ENCODE measurements at regions not wholly inside any gene's neighbourhood (a gene's known extent, or its start where the extent isn't known, plus 50 kb on each side); places are given as distances from the start of the nearest gene placed in this dataset.

DNA sequence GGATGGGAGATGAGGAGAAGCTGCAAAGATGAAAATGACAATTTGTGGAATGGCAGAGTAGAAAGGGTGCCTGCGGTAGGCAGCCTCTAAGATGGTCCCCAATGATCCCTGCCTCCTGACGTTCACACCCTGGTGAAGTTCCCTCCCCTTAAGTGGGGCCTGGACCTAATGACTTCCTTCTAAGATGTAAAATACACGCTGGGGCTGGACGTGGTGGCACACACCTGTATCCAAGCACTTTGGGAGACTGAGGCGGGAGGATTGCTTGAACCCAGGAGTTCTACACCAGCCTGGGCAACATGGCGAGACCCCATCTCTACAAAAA lies 60.7 kb upstream of the CREB3L1 start:
- TF ChIP-seq, protein P1, sequence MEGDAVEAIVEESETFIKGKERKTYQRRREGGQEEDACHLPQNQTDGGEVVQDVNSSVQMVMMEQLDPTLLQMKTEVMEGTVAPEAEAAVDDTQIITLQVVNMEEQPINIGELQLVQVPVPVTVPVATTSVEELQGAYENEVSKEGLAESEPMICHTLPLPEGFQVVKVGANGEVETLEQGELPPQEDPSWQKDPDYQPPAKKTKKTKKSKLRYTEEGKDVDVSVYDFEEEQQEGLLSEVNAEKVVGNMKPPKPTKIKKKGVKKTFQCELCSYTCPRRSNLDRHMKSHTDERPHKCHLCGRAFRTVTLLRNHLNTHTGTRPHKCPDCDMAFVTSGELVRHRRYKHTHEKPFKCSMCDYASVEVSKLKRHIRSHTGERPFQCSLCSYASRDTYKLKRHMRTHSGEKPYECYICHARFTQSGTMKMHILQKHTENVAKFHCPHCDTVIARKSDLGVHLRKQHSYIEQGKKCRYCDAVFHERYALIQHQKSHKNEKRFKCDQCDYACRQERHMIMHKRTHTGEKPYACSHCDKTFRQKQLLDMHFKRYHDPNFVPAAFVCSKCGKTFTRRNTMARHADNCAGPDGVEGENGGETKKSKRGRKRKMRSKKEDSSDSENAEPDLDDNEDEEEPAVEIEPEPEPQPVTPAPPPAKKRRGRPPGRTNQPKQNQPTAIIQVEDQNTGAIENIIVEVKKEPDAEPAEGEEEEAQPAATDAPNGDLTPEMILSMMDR (IDR thresholded peaks at IDR 0.05): no peak
- TF ChIP-seq POLR2A (IDR thresholded peaks at IDR 0.05) (no peak), EP300 (IDR thresholded peaks at IDR 0.05) (no peak)

Data from tibial nerve (tissue), 4 donors.